ENCODE measurements at regions not wholly inside any gene's neighbourhood (a gene's known extent, or its start where the extent isn't known, plus 50 kb on each side); places are given as distances from the start of the nearest gene placed in this dataset.
"Not testable (repeated sequence)": the region's sequence is repeated elsewhere in the genome, so short reads cannot be mapped to it uniquely, and the experiment has no call there.

GRCh38 chr2:215721515-215721914, 285.6 kb upstream of the FN1 start:
- H3K4me3 Mint-ChIP-seq, ATAC-seq, H3K27me3 Mint-ChIP-seq, H3K4me1 Mint-ChIP-seq, H3K27ac Mint-ChIP-seq, H3K9me3 Mint-ChIP-seq, DNase-seq: not testable (repeated sequence)

- H3K27me3 Mint-ChIP-seq, result peaks cover 8% of the 10 kb centered on the region
- ATAC-seq (no peak), DNase-seq (no peak)
- no peaks in the 10 kb centered on the region for H3K4me1 Mint-ChIP-seq
- H3K27ac Mint-ChIP-seq, result no peak overlapping the region
- peaks cover 0 to 6% of the 10 kb centered on the region in 2 donors for H3K9me3 Mint-ChIP-seq
- no peak overlapping the region for H3K4me3 Mint-ChIP-seq
Measured at GRCh38 chr2:215718890-215719289, 283.0 kb upstream of the FN1 start.

GRCh38 chr2:215718436-215718835, 282.6 kb upstream of the FN1 start:
- ATAC-seq, result no peak
- no peak for DNase-seq
- peaks cover 8% of the 10 kb centered on the region for H3K27me3 Mint-ChIP-seq

GRCh38 chr2:215717501-215718381, 281.9 kb upstream of the FN1 start:
- H3K27ac Mint-ChIP-seq, result no peak overlapping the region
- DNase-seq (no peak), ATAC-seq (no peak)
- H3K27me3 Mint-ChIP-seq, result peaks cover 8% of the 10 kb centered on the region
- no peak overlapping the region for H3K4me3 Mint-ChIP-seq
- H3K4me1 Mint-ChIP-seq, result no peaks in the 10 kb centered on the region
- H3K9me3 Mint-ChIP-seq, result peaks cover 0 to 6% of the 10 kb centered on the region in 2 donors

More at GRCh38 chr2:215718436-215718835, 282.6 kb upstream of the FN1 start:
- H3K27ac Mint-ChIP-seq, result no peak overlapping the region
- H3K4me1 Mint-ChIP-seq, result no peaks in the 10 kb centered on the region
- H3K4me3 Mint-ChIP-seq, result no peak overlapping the region
- H3K9me3 Mint-ChIP-seq, result peaks cover 0 to 6% of the 10 kb centered on the region in 2 donors

- ATAC-seq, result no peak
- H3K4me1 Mint-ChIP-seq, result no peaks in the 10 kb centered on the region
- H3K27me3 Mint-ChIP-seq, result peaks cover 8% of the 10 kb centered on the region
- H3K27ac Mint-ChIP-seq, result no peak overlapping the region
- H3K4me3 Mint-ChIP-seq, result no peak overlapping the region
- H3K9me3 Mint-ChIP-seq, result peaks cover 0 to 6% of the 10 kb centered on the region in 2 donors
- no peak for DNase-seq
Measured at GRCh38 chr2:215716956-215717355, 281.1 kb upstream of the FN1 start.

- no peak overlapping the region for H3K27ac Mint-ChIP-seq
- no peak for ATAC-seq
- DNase-seq, result no peak
- H3K4me1 Mint-ChIP-seq, result no peaks in the 10 kb centered on the region
- H3K27me3 Mint-ChIP-seq, result peaks cover 8% of the 10 kb centered on the region
- H3K4me3 Mint-ChIP-seq, result no peak overlapping the region
- no peaks in the 10 kb centered on the region for H3K9me3 Mint-ChIP-seq
Measured at GRCh38 chr2:215712871-215713790, 277.3 kb upstream of the FN1 start.

GRCh38 chr2:215712219-215712868, 276.5 kb upstream of the FN1 start:
- Mint-ChIP-seq H3K27ac (no peak overlapping the region), H3K9me3 (no peaks in the 10 kb centered on the region), H3K4me1 (no peaks in the 10 kb centered on the region), H3K4me3 (no peak overlapping the region), H3K27me3 (peaks cover 8% of the 10 kb centered on the region)
- ATAC-seq, result no peak
- DNase-seq, result no peak

- H3K4me3 Mint-ChIP-seq, result no peak overlapping the region
- no peaks in the 10 kb centered on the region for H3K9me3 Mint-ChIP-seq
- H3K27ac Mint-ChIP-seq, result no peak overlapping the region
- peaks cover 8% of the 10 kb centered on the region for H3K27me3 Mint-ChIP-seq
- DNase-seq (no peak), ATAC-seq (no peak)
- no peaks in the 10 kb centered on the region for H3K4me1 Mint-ChIP-seq
Measured at GRCh38 chr2:215711471-215712034, 275.7 kb upstream of the FN1 start.

GRCh38 chr2:215707608-215708007, 271.7 kb upstream of the FN1 start:
- H3K27me3 Mint-ChIP-seq, result no peaks in the 10 kb centered on the region
- no peak for ATAC-seq
- H3K27ac Mint-ChIP-seq, result no peak overlapping the region
- DNase-seq, result no peak
- H3K4me1 Mint-ChIP-seq, result no peaks in the 10 kb centered on the region
- no peak overlapping the region for H3K4me3 Mint-ChIP-seq
- no peaks in the 10 kb centered on the region for H3K9me3 Mint-ChIP-seq

GRCh38 chr2:215705771-215706361, 270.0 kb upstream of the FN1 start:
- Mint-ChIP-seq H3K27me3 (no peaks in the 10 kb centered on the region), H3K27ac (no peak overlapping the region), H3K4me1 (no peaks in the 10 kb centered on the region), H3K4me3 (no peak overlapping the region), H3K9me3 (no peaks in the 10 kb centered on the region)
- ATAC-seq (no peak), DNase-seq (no peak)

- H3K27me3 Mint-ChIP-seq, result no peaks in the 10 kb centered on the region
- no peaks in the 10 kb centered on the region for H3K4me1 Mint-ChIP-seq
- no peak for ATAC-seq
- H3K9me3 Mint-ChIP-seq, result no peaks in the 10 kb centered on the region
- no peak for DNase-seq
- H3K27ac Mint-ChIP-seq, result no peak overlapping the region
- no peak overlapping the region for H3K4me3 Mint-ChIP-seq
Measured at GRCh38 chr2:215705281-215705680, 269.4 kb upstream of the FN1 start.

GRCh38 chr2:215702116-215702902, 266.4 kb upstream of the FN1 start:
- Mint-ChIP-seq H3K27me3 (no peaks in the 10 kb centered on the region), H3K9me3 (peaks cover 5 to 7% of the 10 kb centered on the region in 2 donors), H3K4me3 (no peak overlapping the region), H3K27ac (peak overlapping the region in 1 of 2 donors; percentile 83), H3K4me1 (no peaks in the 10 kb centered on the region)
- no peak for DNase-seq
- ATAC-seq, result no peak

GRCh38 chr2:215699700-215700538, 264.1 kb upstream of the FN1 start:
- H3K4me1 Mint-ChIP-seq, result no peaks in the 10 kb centered on the region
- H3K9me3 Mint-ChIP-seq, result peaks cover 7 to 9% of the 10 kb centered on the region in 2 donors
- no peak overlapping the region for H3K4me3 Mint-ChIP-seq
- DNase-seq (no peak), ATAC-seq (no peak)
- H3K27me3 Mint-ChIP-seq, result no peaks in the 10 kb centered on the region
- H3K27ac Mint-ChIP-seq, result no peak overlapping the region

GRCh38 chr2:215699018-215699417, 263.1 kb upstream of the FN1 start:
- DNase-seq, result no peak
- Mint-ChIP-seq H3K27ac (no peak overlapping the region), H3K4me1 (no peaks in the 10 kb centered on the region), H3K27me3 (no peaks in the 10 kb centered on the region), H3K9me3 (peaks cover 7 to 9% of the 10 kb centered on the region in 2 donors), H3K4me3 (no peak overlapping the region)
- no peak for ATAC-seq

Data from stimulated activated naive CD8-positive, alpha-beta T cell treated with anti-CD3 and anti-CD28 coated beads, Interleukin-15, amount 100 ng/mL, for 72 hours (primary cell).